HuH-7 (cell line): ENCODE measurements at regions not wholly inside any gene's neighbourhood (a gene's known extent, or its start where the extent isn't known, plus 50 kb on each side); places are given as distances from the start of the nearest gene placed in this dataset.

Experiments
- DNase-seq: peaks from one replicate; pipeline ENCODE4 v3.0.0; 2011; ENCODE audit warnings: low spot score

- DNase-seq, result no peak
These were observed 671.5 kb upstream of the PCDH20 start for GRCh38 chr13:62087124-62087523.

- DNase-seq, result no peak
These were observed 669.9 kb upstream of the PCDH20 start for GRCh38 chr13:62085337-62086229.

DNA sequence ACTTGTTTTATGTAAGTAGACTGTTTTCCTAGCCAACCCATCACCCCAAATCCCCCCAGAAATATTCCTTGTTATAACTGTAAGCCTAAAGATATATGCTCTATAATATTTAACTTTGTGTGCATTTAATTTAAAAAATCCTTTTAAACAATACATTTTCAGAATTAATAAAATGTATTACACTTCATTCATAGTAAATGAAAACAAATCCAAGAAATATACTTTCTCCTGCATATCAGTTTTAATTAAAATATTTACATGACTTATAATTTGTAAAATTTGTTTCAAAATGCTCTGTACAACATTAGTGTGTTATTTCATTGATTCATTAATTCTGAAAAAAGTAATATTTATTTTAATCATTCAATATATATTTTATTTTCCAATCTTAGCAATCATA is 669.1 kb upstream of the PCDH20 start:
- no peak for DNase-seq

DNA sequence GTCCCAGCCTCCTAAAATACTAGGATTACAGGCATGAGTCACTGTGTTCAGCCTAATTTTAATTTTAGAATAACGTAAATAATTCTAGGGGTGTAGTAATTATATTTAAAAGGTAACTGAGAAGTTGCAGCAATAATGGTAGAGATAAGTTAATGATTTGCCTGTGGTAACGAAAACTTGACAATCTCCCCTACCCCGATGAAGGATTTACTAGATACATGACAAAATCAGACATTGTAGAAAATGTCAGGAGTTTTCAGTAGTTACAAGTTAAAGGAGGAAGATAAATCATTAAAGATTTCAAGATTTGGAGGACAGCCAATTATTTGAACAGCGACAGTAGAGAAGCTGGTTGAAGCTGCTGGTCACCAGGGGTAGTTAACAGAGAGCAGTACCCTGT is 652.2 kb upstream of the PCDH20 start:
- no peak for DNase-seq

DNA sequence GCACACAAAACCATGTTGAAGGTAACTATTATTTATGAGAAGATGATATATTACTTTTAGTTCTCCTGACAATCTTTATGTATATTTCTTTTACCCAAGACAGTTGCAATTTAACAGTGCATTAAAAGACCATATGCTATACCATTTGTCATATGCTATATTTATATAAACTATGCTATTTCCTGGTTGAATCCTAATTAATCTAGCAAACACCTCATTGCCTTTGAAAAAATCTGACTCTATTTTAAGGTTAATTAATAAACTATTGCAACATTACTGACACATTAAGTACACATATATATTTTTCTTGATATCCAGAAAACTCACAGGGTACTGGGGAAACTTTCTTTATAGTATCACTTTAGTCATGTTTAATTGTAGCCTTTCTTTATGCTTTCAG is 649.4 kb upstream of the PCDH20 start:
- DNase-seq, result no peak

DNA sequence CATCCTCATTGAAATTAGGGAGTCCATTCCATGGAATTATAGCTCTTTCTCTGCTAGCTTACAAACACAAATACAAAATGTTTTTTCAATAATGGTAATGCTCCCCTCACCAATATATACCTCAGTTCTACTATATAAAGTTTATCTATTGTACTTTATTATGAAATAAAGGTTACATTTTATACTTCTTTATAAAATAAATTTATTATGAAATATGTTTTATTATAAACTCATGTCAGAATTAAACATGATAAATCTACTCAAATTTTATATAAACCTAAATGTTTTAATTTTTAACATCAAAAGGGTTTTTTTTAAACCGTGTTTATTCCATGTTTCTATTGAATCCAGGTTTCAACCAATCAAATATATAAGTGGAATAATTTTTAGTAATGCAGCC is 646.1 kb upstream of the PCDH20 start:
- DNase-seq, result no peak

DNA sequence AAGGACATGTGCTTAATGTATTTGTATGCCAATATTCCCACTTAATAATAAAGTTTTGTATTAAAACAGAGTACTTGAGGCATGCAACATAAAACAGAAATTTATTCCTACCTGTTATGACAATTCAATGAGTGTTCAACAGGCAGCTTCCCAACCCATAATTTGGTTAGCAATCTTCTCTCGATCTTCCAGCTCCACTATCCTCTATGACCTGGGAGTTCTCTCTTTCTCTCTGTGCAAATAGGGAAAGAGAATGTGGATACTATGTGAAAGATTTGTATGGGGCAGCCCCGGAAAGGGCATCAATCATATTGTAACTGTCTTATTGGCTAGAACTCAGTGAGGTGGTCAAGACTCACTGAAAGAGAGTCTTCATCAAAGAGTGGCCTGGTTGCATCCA is 644.9 kb upstream of the PCDH20 start:
- no peak for DNase-seq

GRCh38 chr13:62057286-62057685 is 641.6 kb upstream of the PCDH20 start:
- no peak for DNase-seq

DNA sequence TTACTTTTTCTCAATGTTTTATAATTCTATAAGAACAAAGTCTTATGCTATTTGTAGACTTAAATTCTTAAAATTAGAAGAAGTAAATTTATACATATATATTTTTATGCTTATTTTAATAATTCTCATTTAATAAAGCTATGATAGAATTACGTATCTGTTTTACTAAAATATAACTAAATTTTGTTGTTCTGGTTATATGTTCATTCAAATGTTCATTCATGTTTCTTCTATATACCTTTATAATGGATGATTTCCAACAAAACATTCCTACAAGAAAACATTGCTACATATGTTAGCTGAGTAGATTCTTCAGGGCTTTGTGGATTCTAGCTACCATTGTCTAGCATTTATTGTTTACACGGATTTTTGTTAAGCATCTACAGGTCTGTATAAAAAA is 634.3 kb upstream of the PCDH20 start:
- DNase-seq, result no peak

DNA sequence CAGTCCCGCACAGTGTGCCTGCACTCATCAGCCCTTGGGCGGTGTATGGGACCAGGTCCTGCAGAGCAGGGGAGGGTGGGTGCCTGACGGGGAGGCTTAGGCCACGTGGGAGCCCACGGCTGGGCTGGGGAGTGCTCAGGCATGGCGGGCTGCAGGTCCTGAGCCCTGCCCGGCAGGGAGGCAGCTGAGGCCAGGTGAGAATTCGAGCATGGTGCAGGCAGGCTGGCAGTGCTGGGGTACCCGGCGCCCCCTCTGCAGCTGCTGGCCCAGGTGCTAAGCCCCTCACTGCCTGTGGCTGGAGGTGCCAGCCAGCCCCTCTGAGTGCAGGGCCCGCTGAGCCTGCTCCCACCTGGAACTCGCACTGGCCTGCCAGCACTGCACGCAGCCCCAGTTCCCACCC is 630.9 kb upstream of the PCDH20 start:
- DNase-seq, result no peak

- no peak for DNase-seq
These were observed 628.0 kb upstream of the PCDH20 start for GRCh38 chr13:62043600-62043999.

- peak; percentile 17 for DNase-seq
These were observed 625.2 kb upstream of the PCDH20 start for GRCh38 chr13:62040806-62041205.

- DNase-seq, result no peak
These were observed 624.4 kb upstream of the PCDH20 start for GRCh38 chr13:62040078-62040477.

GRCh38 chr13:62038214-62038613 is 622.6 kb upstream of the PCDH20 start:
- DNase-seq, result no peak

GRCh38 chr13:62035981-62036380 is 620.3 kb upstream of the PCDH20 start:
- no peak for DNase-seq

GRCh38 chr13:62033934-62034333 is 618.3 kb upstream of the PCDH20 start:
- no peak for DNase-seq

DNA sequence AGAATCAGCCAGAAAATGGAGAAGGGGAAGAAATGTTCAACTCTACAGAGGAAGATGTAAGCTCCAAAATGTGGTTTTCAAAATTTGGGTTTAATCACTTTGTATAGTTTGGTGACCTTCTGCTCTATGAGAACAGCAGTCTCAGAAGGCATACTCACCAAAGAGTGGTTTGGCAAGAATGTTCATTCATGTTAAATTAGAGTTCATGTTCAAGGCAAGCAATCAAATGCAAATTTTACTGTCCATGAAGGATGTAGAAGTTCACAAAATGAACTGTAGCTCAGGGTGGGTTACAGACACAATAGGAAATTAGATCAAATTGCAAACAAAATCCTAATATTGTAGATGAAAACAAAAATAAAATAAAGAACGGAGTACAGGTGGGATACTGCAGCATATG is 606.7 kb upstream of the PCDH20 start:
- no peak for DNase-seq

GRCh38 chr13:62019858-62020257 is 604.2 kb upstream of the PCDH20 start:
- no peak for DNase-seq

GRCh38 chr13:62014299-62014698 is 598.6 kb upstream of the PCDH20 start:
- DNase-seq, result no peak

DNA sequence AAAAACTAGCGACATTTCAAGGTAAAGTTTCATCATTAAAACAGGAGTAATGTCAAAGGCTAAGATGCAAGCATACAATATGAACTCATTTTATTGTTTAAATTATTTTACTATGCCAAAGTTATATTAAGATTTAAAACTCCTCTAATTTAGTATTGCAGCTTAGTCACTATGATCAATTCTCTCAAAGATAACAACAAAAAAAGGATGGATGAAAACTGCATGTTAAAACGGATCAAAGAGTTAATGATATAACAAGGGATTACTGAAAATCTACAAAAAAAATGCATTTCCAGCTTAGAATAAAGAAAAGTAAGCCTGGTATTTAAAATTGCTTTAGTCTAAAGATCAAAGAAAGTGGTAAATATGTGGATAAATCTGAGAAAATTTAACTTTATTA is 587.8 kb upstream of the PCDH20 start:
- no peak for DNase-seq

GRCh38 chr13:61994174-61994573 is 578.5 kb upstream of the PCDH20 start:
- DNase-seq, result no peak

- DNase-seq, result no peak
These were observed 574.3 kb upstream of the PCDH20 start for GRCh38 chr13:61989978-61990377.

- DNase-seq, result no peak
These were observed 573.2 kb upstream of the PCDH20 start for GRCh38 chr13:61988810-61989209.

- no peak for DNase-seq
These were observed 559.4 kb upstream of the PCDH20 start for GRCh38 chr13:61975001-61975400.
